ENCODE measurements at regions not wholly inside any gene's neighbourhood (a gene's known extent, or its start where the extent isn't known, plus 50 kb on each side); places are given as distances from the start of the nearest gene placed in this dataset.

DNA sequence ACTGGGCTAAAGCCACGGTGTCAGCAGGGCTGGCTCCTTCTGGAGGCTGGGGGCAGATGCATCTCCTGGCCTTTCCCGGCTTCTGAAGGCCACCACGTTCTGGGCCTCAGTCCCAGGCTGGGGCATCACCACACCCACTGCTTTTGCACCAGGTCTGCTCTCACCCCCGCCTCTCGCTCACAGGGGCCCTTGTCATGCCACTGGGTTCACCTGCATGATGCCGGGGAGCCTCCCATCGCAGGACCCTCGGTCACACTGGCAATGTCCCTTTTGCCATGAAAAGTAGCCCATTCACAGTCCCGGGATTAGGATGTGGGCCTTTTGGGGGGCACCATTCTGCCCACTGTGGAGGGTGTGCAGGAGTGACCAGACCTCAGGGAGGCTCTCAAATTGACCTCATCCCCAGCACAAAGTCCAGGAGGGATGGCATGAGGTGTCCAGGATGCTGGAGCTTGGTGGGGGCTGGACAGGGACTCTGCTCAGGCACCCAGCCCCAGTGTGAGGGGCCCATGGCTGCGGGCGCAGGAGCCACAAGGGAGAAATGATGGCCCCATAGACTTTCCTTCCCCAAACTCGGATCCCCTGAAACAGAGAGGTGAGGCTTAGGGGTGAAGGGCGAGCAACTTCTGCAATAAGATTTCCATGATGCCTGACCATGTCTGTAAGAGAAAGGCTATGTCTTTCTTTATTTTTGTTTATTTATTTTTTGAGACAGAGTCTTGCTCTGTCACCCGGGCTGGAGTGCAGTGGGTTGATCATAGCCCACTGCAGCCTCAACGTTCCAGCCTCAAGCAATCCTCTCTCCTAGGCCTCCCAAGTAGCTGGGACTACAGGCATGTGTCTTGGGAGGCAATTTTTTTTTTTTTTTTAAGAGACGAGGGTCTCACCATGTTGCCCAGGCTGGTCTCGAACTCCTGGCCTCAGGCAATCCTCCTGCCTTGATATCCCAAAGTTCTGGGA, 189.1 kb downstream of the GOLGA6L6 start:
- TF ChIP-seq FOXA1 (IDR thresholded peaks at IDR 0.05) (no peak), RXRA (IDR thresholded peaks at IDR 0.05) (no peak), HNF4A (conservative IDR thresholded peaks at IDR 0.05) (no peak), EGR1 (IDR thresholded peaks at IDR 0.05; ENCODE audit: low read depth in 2 of 2) (no peak)
- TF ChIP-seq, protein P1, sequence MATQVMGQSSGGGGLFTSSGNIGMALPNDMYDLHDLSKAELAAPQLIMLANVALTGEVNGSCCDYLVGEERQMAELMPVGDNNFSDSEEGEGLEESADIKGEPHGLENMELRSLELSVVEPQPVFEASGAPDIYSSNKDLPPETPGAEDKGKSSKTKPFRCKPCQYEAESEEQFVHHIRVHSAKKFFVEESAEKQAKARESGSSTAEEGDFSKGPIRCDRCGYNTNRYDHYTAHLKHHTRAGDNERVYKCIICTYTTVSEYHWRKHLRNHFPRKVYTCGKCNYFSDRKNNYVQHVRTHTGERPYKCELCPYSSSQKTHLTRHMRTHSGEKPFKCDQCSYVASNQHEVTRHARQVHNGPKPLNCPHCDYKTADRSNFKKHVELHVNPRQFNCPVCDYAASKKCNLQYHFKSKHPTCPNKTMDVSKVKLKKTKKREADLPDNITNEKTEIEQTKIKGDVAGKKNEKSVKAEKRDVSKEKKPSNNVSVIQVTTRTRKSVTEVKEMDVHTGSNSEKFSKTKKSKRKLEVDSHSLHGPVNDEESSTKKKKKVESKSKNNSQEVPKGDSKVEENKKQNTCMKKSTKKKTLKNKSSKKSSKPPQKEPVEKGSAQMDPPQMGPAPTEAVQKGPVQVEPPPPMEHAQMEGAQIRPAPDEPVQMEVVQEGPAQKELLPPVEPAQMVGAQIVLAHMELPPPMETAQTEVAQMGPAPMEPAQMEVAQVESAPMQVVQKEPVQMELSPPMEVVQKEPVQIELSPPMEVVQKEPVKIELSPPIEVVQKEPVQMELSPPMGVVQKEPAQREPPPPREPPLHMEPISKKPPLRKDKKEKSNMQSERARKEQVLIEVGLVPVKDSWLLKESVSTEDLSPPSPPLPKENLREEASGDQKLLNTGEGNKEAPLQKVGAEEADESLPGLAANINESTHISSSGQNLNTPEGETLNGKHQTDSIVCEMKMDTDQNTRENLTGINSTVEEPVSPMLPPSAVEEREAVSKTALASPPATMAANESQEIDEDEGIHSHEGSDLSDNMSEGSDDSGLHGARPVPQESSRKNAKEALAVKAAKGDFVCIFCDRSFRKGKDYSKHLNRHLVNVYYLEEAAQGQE (IDR thresholded peaks at IDR 0.05): no peak
- TF ChIP-seq, protein P2, sequence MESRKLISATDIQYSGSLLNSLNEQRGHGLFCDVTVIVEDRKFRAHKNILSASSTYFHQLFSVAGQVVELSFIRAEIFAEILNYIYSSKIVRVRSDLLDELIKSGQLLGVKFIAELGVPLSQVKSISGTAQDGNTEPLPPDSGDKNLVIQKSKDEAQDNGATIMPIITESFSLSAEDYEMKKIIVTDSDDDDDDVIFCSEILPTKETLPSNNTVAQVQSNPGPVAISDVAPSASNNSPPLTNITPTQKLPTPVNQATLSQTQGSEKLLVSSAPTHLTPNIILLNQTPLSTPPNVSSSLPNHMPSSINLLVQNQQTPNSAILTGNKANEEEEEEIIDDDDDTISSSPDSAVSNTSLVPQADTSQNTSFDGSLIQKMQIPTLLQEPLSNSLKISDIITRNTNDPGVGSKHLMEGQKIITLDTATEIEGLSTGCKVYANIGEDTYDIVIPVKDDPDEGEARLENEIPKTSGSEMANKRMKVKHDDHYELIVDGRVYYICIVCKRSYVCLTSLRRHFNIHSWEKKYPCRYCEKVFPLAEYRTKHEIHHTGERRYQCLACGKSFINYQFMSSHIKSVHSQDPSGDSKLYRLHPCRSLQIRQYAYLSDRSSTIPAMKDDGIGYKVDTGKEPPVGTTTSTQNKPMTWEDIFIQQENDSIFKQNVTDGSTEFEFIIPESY (IDR thresholded peaks at IDR 0.05): no peak
- 64% methylated on average over 17 of the region's 17 CpGs for WGBS

DNA sequence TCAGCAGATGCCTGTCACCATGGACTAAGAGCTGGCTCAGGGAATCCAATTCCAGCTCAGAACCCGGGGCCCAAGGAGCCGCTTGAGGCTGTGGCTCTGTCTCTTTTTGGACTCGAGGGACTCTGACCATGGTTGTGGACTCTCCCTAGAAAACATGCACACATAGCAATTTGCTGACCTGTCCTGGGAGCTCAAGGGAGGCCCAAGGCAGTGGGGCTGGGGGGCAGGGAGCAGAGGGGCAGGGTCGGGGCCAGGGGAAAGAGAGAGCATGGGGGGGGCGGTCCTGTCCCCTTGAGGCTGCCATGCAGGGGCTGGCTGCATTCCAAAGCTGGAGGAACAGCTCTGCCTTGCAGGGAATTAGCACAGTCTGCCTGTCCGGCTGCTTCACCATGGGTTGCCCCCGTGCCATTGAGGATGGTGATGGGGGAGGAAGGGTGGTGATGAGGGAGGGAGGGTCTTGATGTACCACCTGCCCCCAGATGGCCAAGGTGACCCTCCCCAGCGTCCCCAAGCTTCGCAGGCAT, 190.1 kb downstream of the GOLGA6L6 start:
- peaks cover 0 to 7% (median 2%) of the 10 kb centered on the region in 4 donors for H3K9me3 ChIP-seq (ENCODE audit: control insufficient read depth in 4 of 4, low read length in 3 of 4)
- WGBS: 53% methylated on average over 9 of the region's 9 CpGs
- no peaks in the 10 kb centered on the region for H3K36me3 ChIP-seq (ENCODE audit: control insufficient read depth in 4 of 4, insufficient read depth in 3 of 4, low read depth in 1 of 4, low read length in 3 of 4)
- TF ChIP-seq TAF1 (conservative IDR thresholded peaks at IDR 0.05): no peak
- TF ChIP-seq JUND (IDR thresholded peaks at IDR 0.05): no peak
- TF ChIP-seq RAD21 (IDR thresholded peaks at IDR 0.05): no peak
- TF ChIP-seq, protein P3, sequence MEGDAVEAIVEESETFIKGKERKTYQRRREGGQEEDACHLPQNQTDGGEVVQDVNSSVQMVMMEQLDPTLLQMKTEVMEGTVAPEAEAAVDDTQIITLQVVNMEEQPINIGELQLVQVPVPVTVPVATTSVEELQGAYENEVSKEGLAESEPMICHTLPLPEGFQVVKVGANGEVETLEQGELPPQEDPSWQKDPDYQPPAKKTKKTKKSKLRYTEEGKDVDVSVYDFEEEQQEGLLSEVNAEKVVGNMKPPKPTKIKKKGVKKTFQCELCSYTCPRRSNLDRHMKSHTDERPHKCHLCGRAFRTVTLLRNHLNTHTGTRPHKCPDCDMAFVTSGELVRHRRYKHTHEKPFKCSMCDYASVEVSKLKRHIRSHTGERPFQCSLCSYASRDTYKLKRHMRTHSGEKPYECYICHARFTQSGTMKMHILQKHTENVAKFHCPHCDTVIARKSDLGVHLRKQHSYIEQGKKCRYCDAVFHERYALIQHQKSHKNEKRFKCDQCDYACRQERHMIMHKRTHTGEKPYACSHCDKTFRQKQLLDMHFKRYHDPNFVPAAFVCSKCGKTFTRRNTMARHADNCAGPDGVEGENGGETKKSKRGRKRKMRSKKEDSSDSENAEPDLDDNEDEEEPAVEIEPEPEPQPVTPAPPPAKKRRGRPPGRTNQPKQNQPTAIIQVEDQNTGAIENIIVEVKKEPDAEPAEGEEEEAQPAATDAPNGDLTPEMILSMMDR (IDR thresholded peaks at IDR 0.05; ENCODE audit: low read depth, low read length, missing input control): no peak
- no peak for TF ChIP-seq FOXA2 (IDR thresholded peaks at IDR 0.05)
- TF ChIP-seq HNF4A (conservative IDR thresholded peaks at IDR 0.05): no peak
- TF ChIP-seq, protein P4, sequence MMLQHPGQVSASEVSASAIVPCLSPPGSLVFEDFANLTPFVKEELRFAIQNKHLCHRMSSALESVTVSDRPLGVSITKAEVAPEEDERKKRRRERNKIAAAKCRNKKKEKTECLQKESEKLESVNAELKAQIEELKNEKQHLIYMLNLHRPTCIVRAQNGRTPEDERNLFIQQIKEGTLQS (IDR thresholded peaks at IDR 0.05): no peak
- TF ChIP-seq EGR1 (IDR thresholded peaks at IDR 0.05; ENCODE audit: low read depth in 2 of 2): no peak
- no peak for TF ChIP-seq NR2F2 (IDR thresholded peaks at IDR 0.05)
- TF ChIP-seq, protein P2 (IDR thresholded peaks at IDR 0.05): no peak
- no peak for TF ChIP-seq GABPA (IDR thresholded peaks at IDR 0.05 in 1 of 2, conservative IDR thresholded peaks at IDR 0.05 in 1 of 2)
- no peak for TF ChIP-seq SP1 (IDR thresholded peaks at IDR 0.05)
- H3K4me1 ChIP-seq (ENCODE audit: control insufficient read depth in 4 of 4, insufficient read depth in 4 of 4, low read length in 3 of 4): peaks cover 0 to 4% (median 2%) of the 10 kb centered on the region in 4 donors
- no peak for DNase-seq (ENCODE audit: low spot score)
- H3K27ac ChIP-seq (ENCODE audit: low read depth in 1 of 2, low read length in 2 of 2): no peak overlapping the region
- H3K27me3 ChIP-seq (ENCODE audit: control insufficient read depth in 4 of 4, insufficient read depth in 4 of 4, low read length in 3 of 4): peaks cover 0 to 7% (median 1%) of the 10 kb centered on the region in 4 donors
- no peak overlapping the region for H3K9ac ChIP-seq (ENCODE audit: low read depth in 1 of 2, low read length in 2 of 2)
- H3K4me3 ChIP-seq (ENCODE audit: low read depth in 1 of 3, low read length in 3 of 3): no peak overlapping the region

More for the DNA sequence above, 189.1 kb downstream of the GOLGA6L6 start:
- peaks cover 0 to 7% (median 1%) of the 10 kb centered on the region in 4 donors for H3K27me3 ChIP-seq (ENCODE audit: control insufficient read depth in 4 of 4, insufficient read depth in 4 of 4, low read length in 3 of 4)
- DNase-seq (ENCODE audit: low spot score): no peak
- H3K9me3 ChIP-seq (ENCODE audit: control insufficient read depth in 4 of 4, low read length in 3 of 4): peaks cover 0 to under 1% (median 0%) of the 10 kb centered on the region in 4 donors
- no peak overlapping the region for H3K9ac ChIP-seq (ENCODE audit: low read depth in 1 of 2, low read length in 2 of 2)
- no peak overlapping the region for H3K4me3 ChIP-seq (ENCODE audit: low read depth in 1 of 3, low read length in 3 of 3)
- no peaks in the 10 kb centered on the region for H3K36me3 ChIP-seq (ENCODE audit: control insufficient read depth in 4 of 4, insufficient read depth in 3 of 4, low read depth in 1 of 4, low read length in 3 of 4)
- H3K27ac ChIP-seq (ENCODE audit: low read depth in 1 of 2, low read length in 2 of 2): no peak overlapping the region
- peaks cover 0 to 7% (median 3%) of the 10 kb centered on the region in 4 donors for H3K4me1 ChIP-seq (ENCODE audit: control insufficient read depth in 4 of 4, insufficient read depth in 4 of 4, low read length in 3 of 4)

Measured in liver (tissue), 8 donors.